GM12801 (cell line): ENCODE measurements at regions not wholly inside any gene's neighbourhood (a gene's known extent, or its start where the extent isn't known, plus 50 kb on each side); places are given as distances from the start of the nearest gene placed in this dataset.

Source experiments
- TF ChIP-seq, protein P1 (sequence below): IDR thresholded peaks from one replicate; pipeline ENCODE4 v1.5.1; 2011; ENCODE audit warnings: control low read depth; ENCODE audit not compliant: insufficient read length; ENCODE audit errors: extremely low read depth

DNA sequence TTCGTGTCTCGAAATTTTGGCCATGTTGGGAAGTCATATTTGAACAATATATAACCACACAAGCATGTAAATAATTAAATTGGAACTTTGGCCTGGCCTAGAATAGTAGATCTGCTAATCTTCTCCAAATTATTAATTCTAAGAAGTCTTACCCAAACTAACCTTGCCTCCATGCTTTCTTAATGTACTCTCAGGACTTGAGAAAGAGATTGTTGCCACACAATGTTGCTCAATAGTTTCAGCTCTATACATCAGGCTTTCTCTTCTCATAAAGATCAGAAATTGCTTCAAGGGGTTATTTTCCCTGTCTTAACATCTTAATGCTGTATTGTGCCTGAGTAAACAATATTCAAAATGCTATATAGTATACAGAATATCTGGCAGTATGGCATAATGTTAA lies 202.7 kb upstream of the LRIG1 start:
- TF ChIP-seq, protein P1, sequence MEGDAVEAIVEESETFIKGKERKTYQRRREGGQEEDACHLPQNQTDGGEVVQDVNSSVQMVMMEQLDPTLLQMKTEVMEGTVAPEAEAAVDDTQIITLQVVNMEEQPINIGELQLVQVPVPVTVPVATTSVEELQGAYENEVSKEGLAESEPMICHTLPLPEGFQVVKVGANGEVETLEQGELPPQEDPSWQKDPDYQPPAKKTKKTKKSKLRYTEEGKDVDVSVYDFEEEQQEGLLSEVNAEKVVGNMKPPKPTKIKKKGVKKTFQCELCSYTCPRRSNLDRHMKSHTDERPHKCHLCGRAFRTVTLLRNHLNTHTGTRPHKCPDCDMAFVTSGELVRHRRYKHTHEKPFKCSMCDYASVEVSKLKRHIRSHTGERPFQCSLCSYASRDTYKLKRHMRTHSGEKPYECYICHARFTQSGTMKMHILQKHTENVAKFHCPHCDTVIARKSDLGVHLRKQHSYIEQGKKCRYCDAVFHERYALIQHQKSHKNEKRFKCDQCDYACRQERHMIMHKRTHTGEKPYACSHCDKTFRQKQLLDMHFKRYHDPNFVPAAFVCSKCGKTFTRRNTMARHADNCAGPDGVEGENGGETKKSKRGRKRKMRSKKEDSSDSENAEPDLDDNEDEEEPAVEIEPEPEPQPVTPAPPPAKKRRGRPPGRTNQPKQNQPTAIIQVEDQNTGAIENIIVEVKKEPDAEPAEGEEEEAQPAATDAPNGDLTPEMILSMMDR = no peak

DNA sequence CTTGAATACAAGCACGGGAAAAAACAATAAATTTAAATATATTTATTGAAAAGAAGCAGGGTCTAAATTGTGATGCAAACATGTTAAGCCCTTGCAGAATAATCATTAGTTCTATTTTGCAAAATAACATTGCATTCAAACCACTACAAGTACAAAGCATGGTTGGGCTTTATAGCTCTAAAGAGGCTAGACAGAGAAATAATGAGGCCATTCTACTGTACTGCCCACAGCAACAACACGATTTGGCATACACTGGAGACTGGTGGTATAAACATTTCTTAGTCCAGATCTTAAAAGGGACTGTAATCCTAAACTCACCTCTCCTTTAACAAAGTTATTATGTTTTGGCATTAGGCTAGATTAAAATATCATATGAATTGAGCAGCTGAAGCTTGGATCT lies 204.3 kb upstream of the LRIG1 start:
- TF ChIP-seq, protein P1 = no peak

DNA sequence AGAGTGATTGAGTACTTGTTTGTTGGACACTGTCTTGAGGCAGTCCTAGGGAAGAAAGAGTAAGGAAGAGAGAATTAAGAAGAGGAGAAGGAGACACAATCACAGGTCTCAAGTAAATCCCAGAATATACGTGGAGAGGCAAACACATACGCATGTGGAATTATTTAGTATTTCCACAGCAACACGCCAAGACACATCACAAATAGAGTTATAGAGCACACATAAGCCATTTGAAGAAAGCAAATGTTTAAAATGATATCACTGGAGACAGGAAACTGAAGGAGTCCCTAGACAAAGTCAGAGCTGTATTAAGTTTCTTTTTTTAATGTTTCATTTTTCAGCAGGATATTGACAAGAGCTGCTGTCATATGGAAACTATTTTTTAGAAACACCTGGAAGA lies 206.1 kb upstream of the LRIG1 start:
- TF ChIP-seq, protein P1 = no peak

DNA sequence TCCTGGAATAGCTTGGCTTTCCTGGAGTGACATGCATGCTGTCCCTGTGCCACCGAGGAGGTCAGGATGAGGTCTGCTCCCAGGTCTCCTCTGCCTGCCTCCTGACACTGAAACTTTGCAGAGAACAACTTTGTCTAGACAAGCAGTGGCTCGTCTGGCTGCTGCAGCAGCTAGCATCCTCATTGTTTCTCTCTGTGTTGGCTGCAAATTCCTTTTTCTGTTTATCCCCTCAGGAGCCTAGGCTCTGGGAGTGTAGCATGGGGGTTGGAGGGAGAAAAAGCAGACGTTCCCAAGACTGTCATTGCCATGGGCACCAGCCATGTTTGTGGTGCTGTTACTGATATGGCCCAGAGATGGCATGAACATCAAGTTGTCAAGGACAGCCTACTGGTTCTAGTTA lies 208.7 kb upstream of the LRIG1 start:
- TF ChIP-seq, protein P1 = no peak

DNA sequence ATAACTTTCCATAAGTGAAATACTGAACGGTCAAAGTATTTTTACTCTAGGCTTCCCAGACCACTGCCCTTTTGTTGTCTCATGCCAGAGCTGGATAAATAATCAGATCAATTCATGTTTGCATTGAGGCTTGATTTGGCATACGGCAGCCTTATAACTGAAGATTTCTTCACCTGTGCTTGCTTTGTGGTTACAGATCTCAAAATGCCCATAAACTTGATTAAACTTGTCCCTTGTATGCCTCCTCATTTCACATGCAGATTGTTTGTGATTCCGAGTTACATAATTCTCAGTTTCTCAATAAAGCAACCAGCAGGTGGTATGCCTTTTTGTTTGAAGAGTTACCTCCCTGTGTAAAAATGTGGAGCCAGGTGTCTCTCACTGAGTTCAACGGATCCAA lies 211.4 kb upstream of the LRIG1 start:
- TF ChIP-seq, protein P1 = no peak

DNA sequence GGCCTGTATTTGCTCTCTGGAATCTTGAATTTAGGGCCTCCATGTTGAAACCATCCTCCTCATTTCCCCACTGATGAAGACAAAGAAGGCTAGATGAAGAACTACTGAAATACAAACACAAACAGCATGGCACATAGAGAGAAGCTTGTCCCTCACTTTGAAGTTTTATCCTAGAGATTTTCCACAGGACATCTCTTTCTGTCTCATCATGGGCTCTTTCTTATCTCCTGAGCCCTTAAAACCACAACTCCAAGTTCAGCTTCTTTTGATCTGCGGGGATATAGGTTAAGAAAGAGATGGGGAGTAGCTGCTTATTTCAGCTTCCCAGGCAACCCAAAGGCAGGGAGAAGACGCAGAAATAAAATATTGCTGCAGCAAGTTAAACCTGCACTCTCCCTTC lies 213.1 kb upstream of the LRIG1 start:
- TF ChIP-seq, protein P1 = no peak

DNA sequence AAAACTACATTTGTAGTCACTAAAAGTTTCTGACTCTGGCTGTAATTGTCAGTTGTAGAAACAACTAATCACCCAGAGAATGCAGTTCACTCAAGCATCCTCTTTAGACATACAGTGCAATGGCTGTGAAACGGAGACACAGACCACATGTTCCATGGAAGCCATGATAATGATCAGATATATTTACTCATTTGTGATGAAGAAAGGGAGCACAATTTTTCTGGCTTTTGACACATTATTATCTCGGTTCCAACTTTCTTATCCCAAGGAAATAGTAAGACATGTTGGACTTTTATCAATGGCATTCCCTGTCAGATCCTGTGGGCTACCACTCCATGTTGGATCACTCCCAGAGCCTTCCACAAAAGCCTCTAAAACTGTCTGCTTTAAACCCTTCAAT lies 215.0 kb upstream of the LRIG1 start:
- TF ChIP-seq, protein P1 = no peak

DNA sequence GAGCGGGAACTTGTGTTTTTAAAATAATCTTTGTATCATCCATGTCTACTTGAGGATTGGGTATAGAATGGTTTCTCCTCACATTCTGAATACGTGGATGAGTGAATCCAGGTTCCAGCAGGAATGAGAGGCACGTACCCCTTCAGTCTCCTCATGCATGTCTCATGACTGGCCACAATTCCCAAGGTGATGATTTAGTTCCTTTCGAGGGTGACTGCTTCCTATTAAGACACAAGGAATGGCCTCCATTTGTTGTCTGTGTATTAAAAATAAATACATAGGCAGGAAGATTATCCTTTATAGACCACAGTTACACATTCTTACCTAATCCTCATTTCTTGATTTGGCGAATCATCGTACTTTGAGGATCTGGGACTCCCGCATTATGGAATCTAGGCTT lies 217.0 kb upstream of the LRIG1 start:
- TF ChIP-seq, protein P1 = no peak
